ENCODE measurements at regions not wholly inside any gene's neighbourhood (a gene's known extent, or its start where the extent isn't known, plus 50 kb on each side); places are given as distances from the start of the nearest gene placed in this dataset.

DNA sequence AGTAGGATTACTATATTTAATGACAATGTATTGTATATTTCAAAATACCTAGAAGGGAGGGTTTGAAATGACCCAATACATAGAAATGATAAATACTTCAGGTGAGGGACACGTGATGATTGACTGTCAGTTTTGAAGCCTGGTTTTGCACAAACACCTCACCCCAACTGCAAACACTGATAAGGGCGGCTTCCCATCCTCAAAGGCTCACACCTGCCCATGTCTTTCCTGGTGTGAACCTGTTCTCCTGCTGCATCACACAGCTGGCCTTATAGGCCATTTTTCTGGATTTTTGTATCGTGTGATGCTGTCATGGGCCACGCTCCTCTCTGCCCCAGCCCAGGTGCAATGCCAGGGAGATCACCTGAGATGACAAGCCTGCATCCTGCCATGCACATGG lies 166.5 kb upstream of the NCK2 start:
- WGBS: 67% methylated on average over 4 of the region's 4 CpGs
- Histone ChIP-seq H3K4me3 (no peak overlapping the region), H3K27me3 (no peaks in the 10 kb centered on the region), H3K4me1 (peaks cover 18% of the 10 kb centered on the region), H3K9me3 (no peaks in the 10 kb centered on the region), H3K27ac (no peak overlapping the region), H3K36me3 (no peaks in the 10 kb centered on the region)
- TF ChIP-seq POLR2A (IDR thresholded peaks at IDR 0.05): no peak
- TF ChIP-seq, protein P1, sequence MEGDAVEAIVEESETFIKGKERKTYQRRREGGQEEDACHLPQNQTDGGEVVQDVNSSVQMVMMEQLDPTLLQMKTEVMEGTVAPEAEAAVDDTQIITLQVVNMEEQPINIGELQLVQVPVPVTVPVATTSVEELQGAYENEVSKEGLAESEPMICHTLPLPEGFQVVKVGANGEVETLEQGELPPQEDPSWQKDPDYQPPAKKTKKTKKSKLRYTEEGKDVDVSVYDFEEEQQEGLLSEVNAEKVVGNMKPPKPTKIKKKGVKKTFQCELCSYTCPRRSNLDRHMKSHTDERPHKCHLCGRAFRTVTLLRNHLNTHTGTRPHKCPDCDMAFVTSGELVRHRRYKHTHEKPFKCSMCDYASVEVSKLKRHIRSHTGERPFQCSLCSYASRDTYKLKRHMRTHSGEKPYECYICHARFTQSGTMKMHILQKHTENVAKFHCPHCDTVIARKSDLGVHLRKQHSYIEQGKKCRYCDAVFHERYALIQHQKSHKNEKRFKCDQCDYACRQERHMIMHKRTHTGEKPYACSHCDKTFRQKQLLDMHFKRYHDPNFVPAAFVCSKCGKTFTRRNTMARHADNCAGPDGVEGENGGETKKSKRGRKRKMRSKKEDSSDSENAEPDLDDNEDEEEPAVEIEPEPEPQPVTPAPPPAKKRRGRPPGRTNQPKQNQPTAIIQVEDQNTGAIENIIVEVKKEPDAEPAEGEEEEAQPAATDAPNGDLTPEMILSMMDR (IDR thresholded peaks at IDR 0.05): no peak
- no peak for TF ChIP-seq EP300 (IDR thresholded peaks at IDR 0.05)
- no peak for TF ChIP-seq POLR2AphosphoS5 (IDR thresholded peaks at IDR 0.05)
- no peak for DNase-seq (ENCODE audit: low spot score in 2 of 2)

DNA sequence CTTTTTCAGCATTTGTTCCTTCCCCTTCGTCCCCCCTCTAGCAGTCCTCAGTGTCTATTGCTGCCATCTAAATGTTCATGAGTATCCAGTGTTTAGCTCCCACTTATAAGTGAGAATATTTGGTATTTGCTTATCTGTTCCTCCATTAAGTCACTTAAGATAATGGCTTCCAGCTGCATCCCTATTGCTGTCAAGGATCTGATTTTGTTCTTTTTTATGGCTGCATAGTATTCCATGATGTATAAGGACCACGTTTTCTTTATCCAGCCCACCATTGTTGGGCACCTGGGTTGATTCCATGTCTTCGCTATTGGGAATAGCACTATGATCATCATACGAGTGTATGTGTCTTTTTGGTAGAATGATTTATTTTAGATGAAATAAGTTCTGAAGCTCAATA lies 166.9 kb upstream of the NCK2 start:
- no peak for DNase-seq (ENCODE audit: low spot score in 2 of 2)
- 74% methylated on average over 4 of the region's 4 CpGs for WGBS
- Histone ChIP-seq H3K4me1 (peaks cover 16% of the 10 kb centered on the region), H3K9me3 (no peaks in the 10 kb centered on the region), H3K36me3 (no peaks in the 10 kb centered on the region), H3K27me3 (no peaks in the 10 kb centered on the region), H3K27ac (no peak overlapping the region), H3K4me3 (no peak overlapping the region)
- TF ChIP-seq POLR2A (IDR thresholded peaks at IDR 0.05): no peak
- TF ChIP-seq POLR2AphosphoS5 (IDR thresholded peaks at IDR 0.05): no peak
- TF ChIP-seq, protein P1 (IDR thresholded peaks at IDR 0.05): no peak
- no peak for TF ChIP-seq EP300 (IDR thresholded peaks at IDR 0.05)

DNA sequence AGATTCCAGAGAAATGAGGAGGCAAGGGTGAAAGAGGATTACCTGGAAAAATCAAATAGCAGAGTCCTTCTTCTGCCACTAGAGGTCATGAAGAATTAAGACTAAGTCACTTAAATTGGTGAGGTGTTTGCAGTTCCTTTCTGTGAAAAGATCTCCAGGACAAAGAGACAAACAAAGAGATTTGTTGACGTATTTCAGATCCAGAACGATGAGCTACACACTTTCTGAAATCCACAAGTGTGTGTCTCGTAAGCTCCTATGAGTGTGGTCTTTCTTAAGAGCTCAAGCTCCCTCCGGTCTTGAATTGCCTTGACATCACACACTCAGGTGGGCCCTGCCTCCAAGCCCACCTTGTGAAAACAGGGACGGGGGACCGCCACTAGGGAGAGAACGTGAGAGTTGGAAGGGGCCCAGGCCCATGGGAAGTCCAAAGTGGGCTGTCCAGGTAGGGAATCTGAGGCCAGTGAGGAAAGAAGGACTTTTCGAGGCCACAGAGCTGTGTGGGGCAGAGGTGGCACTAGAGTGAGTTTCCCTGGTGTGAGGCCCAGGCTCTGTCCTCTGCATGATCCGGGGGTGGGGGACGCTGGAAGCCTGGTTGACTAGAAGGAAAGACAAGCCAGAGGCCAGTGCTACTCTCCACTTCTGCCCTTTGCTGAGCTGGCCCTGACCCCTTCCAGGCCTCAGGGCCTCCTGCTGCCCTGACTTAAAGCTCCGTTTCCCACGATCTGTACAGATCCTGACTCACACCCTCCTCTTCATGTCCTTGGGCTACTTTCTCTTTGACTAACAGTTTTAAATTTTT lies 168.1 kb upstream of the NCK2 start:
- Histone ChIP-seq H3K9me3 (no peaks in the 10 kb centered on the region), H3K27me3 (no peaks in the 10 kb centered on the region), H3K4me3 (no peak overlapping the region), H3K36me3 (no peaks in the 10 kb centered on the region), H3K4me1 (peaks cover 16% of the 10 kb centered on the region), H3K27ac (no peak overlapping the region)
- TF ChIP-seq, protein P1 (IDR thresholded peaks at IDR 0.05): peak; percentile 39 to 40
- no peak for TF ChIP-seq POLR2AphosphoS5 (IDR thresholded peaks at IDR 0.05)
- WGBS: 46% methylated on average over 12 of the region's 12 CpGs
- no peak for DNase-seq (ENCODE audit: low spot score in 2 of 2)

DNA sequence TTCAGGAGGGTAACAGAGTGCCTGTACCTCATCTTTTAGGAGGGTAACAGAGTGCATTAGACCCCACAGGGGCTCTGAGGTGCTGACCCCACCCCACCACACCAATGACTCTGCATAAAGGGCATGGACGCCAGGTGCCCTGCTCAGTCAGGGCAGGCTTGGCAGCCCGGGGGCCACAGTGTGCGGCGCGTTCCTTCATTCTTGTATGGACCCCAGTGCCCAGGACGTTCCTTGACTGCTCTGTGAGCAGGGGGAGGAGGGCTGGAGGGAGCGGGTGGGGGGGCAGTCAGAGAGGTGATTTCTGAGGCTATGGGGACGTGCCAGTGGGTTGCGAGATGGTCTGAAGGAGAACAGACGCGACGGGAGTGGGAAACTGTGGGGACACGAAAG lies 168.7 kb upstream of the NCK2 start:
- no peak overlapping the region for H3K4me3 ChIP-seq
- no peak for DNase-seq (ENCODE audit: low spot score in 2 of 2)
- no peaks in the 10 kb centered on the region for H3K36me3 ChIP-seq
- no peaks in the 10 kb centered on the region for H3K27me3 ChIP-seq
- H3K9me3 ChIP-seq: no peaks in the 10 kb centered on the region
- no peak overlapping the region for H3K27ac ChIP-seq
- TF ChIP-seq POLR2AphosphoS5 (IDR thresholded peaks at IDR 0.05): no peak
- TF ChIP-seq EP300 (IDR thresholded peaks at IDR 0.05): no peak
- TF ChIP-seq, protein P1 (IDR thresholded peaks at IDR 0.05): no peak
- no peak for TF ChIP-seq POLR2A (IDR thresholded peaks at IDR 0.05)
- 52% methylated on average over 13 of the region's 13 CpGs for WGBS
- H3K4me1 ChIP-seq: peaks cover 16% of the 10 kb centered on the region

DNA sequence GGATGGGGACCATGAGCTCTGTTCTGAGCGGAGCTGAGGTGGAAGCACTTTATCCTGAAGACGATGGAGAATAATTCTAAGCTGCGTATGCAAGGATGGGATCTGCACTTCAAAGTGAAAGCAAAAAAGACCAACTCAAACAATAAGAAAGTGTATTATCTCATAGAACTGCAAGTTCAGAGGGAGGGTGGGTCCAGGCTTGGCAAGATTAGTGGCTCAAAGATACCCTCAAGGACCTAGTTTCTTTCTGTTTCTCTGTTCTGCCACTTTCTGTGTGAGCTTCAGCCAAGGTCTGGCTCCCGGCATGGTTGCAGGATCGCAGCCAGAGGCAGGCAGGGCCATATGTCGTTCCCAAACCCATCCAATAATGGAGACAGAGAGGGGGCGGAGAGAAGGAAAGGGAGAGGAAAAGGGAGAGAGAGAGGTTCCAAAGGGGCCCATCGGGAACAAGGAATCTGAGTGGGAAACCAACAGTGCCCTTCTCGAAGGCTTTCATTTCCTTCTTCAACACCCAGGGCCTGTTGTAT lies 169.2 kb upstream of the NCK2 start:
- Histone ChIP-seq H3K4me3 (no peak overlapping the region), H3K27ac (no peak overlapping the region), H3K36me3 (no peaks in the 10 kb centered on the region), H3K27me3 (no peaks in the 10 kb centered on the region), H3K4me1 (peaks cover 16% of the 10 kb centered on the region), H3K9me3 (no peaks in the 10 kb centered on the region)
- no peak for DNase-seq (ENCODE audit: low spot score in 2 of 2)
- TF ChIP-seq POLR2AphosphoS5 (IDR thresholded peaks at IDR 0.05): no peak
- TF ChIP-seq, protein P1 (IDR thresholded peaks at IDR 0.05): no peak
- no peak for TF ChIP-seq POLR2A (IDR thresholded peaks at IDR 0.05)
- no peak for TF ChIP-seq EP300 (IDR thresholded peaks at IDR 0.05)
- WGBS: 46% methylated on average over 9 of the region's 9 CpGs
